ENCODE measurements at regions not wholly inside any gene's neighbourhood (a gene's known extent, or its start where the extent isn't known, plus 50 kb on each side); places are given as distances from the start of the nearest gene placed in this dataset.

GRCh38 chr1:116309090-116309870 lies 63.8 kb upstream of the ATP1A1 start:
- CTCF ChIA-PET = no interaction called here
- H2AK5ac ChIP-seq (ENCODE audit: low read depth, low read length) = no peak overlapping the region

More at GRCh38 chr1:116309090-116309870, 63.8 kb upstream of the ATP1A1 start:
- H3K14ac ChIP-seq (replicated peaks; ENCODE audit: low read depth, low read length) = no peak overlapping the region
- no peak overlapping the region for H3K27ac ChIP-seq (ENCODE audit: insufficient read depth, low read length)
- no peak overlapping the region for H2AK9ac ChIP-seq (replicated peaks; ENCODE audit: low read depth, low read length, poor library complexity)
- H2AFZ ChIP-seq (replicated peaks; ENCODE audit: low read length, poor library complexity) = no peak overlapping the region
- DNase-seq (no peak), ATAC-seq (ENCODE audit: low read depth) (no peak)
- TF ChIP-seq SMC3 (IDR thresholded peaks at IDR 0.05; ENCODE audit: low read depth, low read length) (no peak), RAD21 (IDR thresholded peaks at IDR 0.05; ENCODE audit: low read length) (no peak), POLR2A (IDR thresholded peaks at IDR 0.05; ENCODE audit: low read depth, low read length) (no peak), FOS (IDR thresholded peaks at IDR 0.05; ENCODE audit: low read depth, low read length) (no peak), CHD1 (IDR thresholded peaks at IDR 0.05; ENCODE audit: low read depth, low read length) (no peak)
- WGBS, 2 experiments (ENCODE audit: extremely low coverage in 2 of 2, insufficient read length in 1 of 2) = 13% methylated on average over 1 of the region's 7 CpGs; no CpG with 5 or more reads in 1 of the 2 experiments
- no peaks in the 10 kb centered on the region for H3K9me1 ChIP-seq (ENCODE audit: insufficient read depth, low read length)
- no peak overlapping the region for H3K9ac ChIP-seq (ENCODE audit: low read depth, low read length)
- no peak overlapping the region for H4K91ac ChIP-seq (ENCODE audit: insufficient read depth, low read depth, low read length)
- H2BK5ac ChIP-seq (ENCODE audit: low read depth, low read length, poor library complexity, severe bottlenecking) = no peak overlapping the region
- in situ Hi-C loops (cut with MboI; ENCODE audit: low sequenced_read_pairs) (no loop called here), dilution Hi-C loops (cut with HindIII; ENCODE audit: low sequenced_read_pairs, unreplicated experiment) (no loop called here), intact Hi-C loops (cut with micrococcal nuclease) (no loop called here)
- H3K23ac ChIP-seq (ENCODE audit: low read depth, low read length) = no peak overlapping the region
- H4K20me1 ChIP-seq (ENCODE audit: insufficient read depth, low read length) = no peaks in the 10 kb centered on the region
- no peaks in the 10 kb centered on the region for H3K9me3 ChIP-seq (ENCODE audit: control insufficient read depth, insufficient read depth, low read length)
- H2BK120ac ChIP-seq (ENCODE audit: low read depth, low read length) = no peak overlapping the region
- H4K5ac ChIP-seq (ENCODE audit: low read depth, low read length) = no peak overlapping the region
- no peak overlapping the region for H3K4me3 ChIP-seq (ENCODE audit: insufficient read depth, low read depth, low read length)
- POLR2A ChIA-PET (ENCODE audit: unreplicated experiment) = no interaction called here
- no peak overlapping the region for H3K4me2 ChIP-seq (ENCODE audit: low read depth, low read length)
- H3K36me3 ChIP-seq (ENCODE audit: control insufficient read depth, insufficient read depth, low read length) = no peaks in the 10 kb centered on the region
- no peak overlapping the region for H3K18ac ChIP-seq (ENCODE audit: low read depth, low read length)
- no peak overlapping the region for H2BK15ac ChIP-seq (ENCODE audit: low read depth, low read length)
- no TSS peak for BruUV-seq (replicated peaks)
- no peak overlapping the region for H3K4ac ChIP-seq (ENCODE audit: low read depth, low read length)
- no peaks in the 10 kb centered on the region for H3K79me1 ChIP-seq (ENCODE audit: low read depth in 1 of 2, low read length in 2 of 2)
- no peak overlapping the region for H2BK20ac ChIP-seq (ENCODE audit: low read depth, low read length)
- no peak overlapping the region for H4K8ac ChIP-seq (ENCODE audit: low read depth in 2 of 2, low read length in 2 of 2)
- H3K56ac ChIP-seq (ENCODE audit: extremely low read depth, insufficient read depth, low read length) = no peak overlapping the region
- H3K4me1 ChIP-seq (ENCODE audit: control insufficient read depth, insufficient read depth, low read length) = no peaks in the 10 kb centered on the region
- H3K27me3 ChIP-seq (ENCODE audit: control insufficient read depth, insufficient read depth, low read length) = peaks cover 2% of the 10 kb centered on the region
